ENCODE measurements at regions not wholly inside any gene's neighbourhood (a gene's known extent, or its start where the extent isn't known, plus 50 kb on each side); places are given as distances from the start of the nearest gene placed in this dataset.

- H3K27ac ChIP-seq (ENCODE audit: low read length), result no peak overlapping the region
Measured at GRCh38 chr11:95599959-95600586, 189.5 kb downstream of the FAM76B start.

GRCh38 chr11:95595973-95596489, 193.6 kb downstream of the FAM76B start:
- Histone ChIP-seq H3K27me3 (ENCODE audit: control insufficient read depth in 1 of 2, insufficient read depth in 2 of 2, low read length in 2 of 2) (no peaks in the 10 kb centered on the region), H3K4me3 (ENCODE audit: low read length in 2 of 2) (no peak overlapping the region), H3K36me3 (ENCODE audit: control insufficient read depth in 2 of 2, insufficient read depth in 2 of 2, low read length in 2 of 2) (no peaks in the 10 kb centered on the region), H3K4me1 (ENCODE audit: control insufficient read depth, insufficient read depth, low read length) (peaks cover 5% of the 10 kb centered on the region), H3K9ac (ENCODE audit: low read length in 2 of 2) (no peak overlapping the region), H3K27ac (ENCODE audit: low read length) (no peak overlapping the region), H3K9me3 (ENCODE audit: control insufficient read depth in 2 of 2, low read length in 2 of 2) (no peaks in the 10 kb centered on the region)

More at GRCh38 chr11:95599959-95600586, 189.5 kb downstream of the FAM76B start:
- no peaks in the 10 kb centered on the region for H3K27me3 ChIP-seq (ENCODE audit: control insufficient read depth in 1 of 2, insufficient read depth in 2 of 2, low read length in 2 of 2)
- H3K4me1 ChIP-seq (ENCODE audit: control insufficient read depth, insufficient read depth, low read length), result peaks cover 5% of the 10 kb centered on the region
- H3K9me3 ChIP-seq (ENCODE audit: control insufficient read depth in 2 of 2, low read length in 2 of 2), result no peaks in the 10 kb centered on the region
- H3K36me3 ChIP-seq (ENCODE audit: control insufficient read depth in 2 of 2, insufficient read depth in 2 of 2, low read length in 2 of 2), result no peaks in the 10 kb centered on the region
- no peak overlapping the region for H3K4me3 ChIP-seq (ENCODE audit: low read length in 2 of 2)
- no peak overlapping the region for H3K9ac ChIP-seq (ENCODE audit: low read length in 2 of 2)

GRCh38 chr11:95595541-95595940, 194.0 kb downstream of the FAM76B start:
- no peak overlapping the region for H3K27ac ChIP-seq (ENCODE audit: low read length)
- no peak overlapping the region for H3K9ac ChIP-seq (ENCODE audit: low read length in 2 of 2)
- H3K4me3 ChIP-seq (ENCODE audit: low read length in 2 of 2), result no peak overlapping the region
- no peaks in the 10 kb centered on the region for H3K9me3 ChIP-seq (ENCODE audit: control insufficient read depth in 2 of 2, low read length in 2 of 2)
- H3K27me3 ChIP-seq (ENCODE audit: control insufficient read depth in 1 of 2, insufficient read depth in 2 of 2, low read length in 2 of 2), result no peaks in the 10 kb centered on the region
- peaks cover 5% of the 10 kb centered on the region for H3K4me1 ChIP-seq (ENCODE audit: control insufficient read depth, insufficient read depth, low read length)
- no peaks in the 10 kb centered on the region for H3K36me3 ChIP-seq (ENCODE audit: control insufficient read depth in 2 of 2, insufficient read depth in 2 of 2, low read length in 2 of 2)

- Histone ChIP-seq H3K36me3 (ENCODE audit: control insufficient read depth in 2 of 2, insufficient read depth in 2 of 2, low read length in 2 of 2) (no peaks in the 10 kb centered on the region), H3K27me3 (ENCODE audit: control insufficient read depth in 1 of 2, insufficient read depth in 2 of 2, low read length in 2 of 2) (no peaks in the 10 kb centered on the region), H3K27ac (ENCODE audit: low read length) (no peak overlapping the region), H3K4me1 (ENCODE audit: control insufficient read depth, insufficient read depth, low read length) (peaks cover 5% of the 10 kb centered on the region), H3K4me3 (ENCODE audit: low read length in 2 of 2) (no peak overlapping the region), H3K9ac (ENCODE audit: low read length in 2 of 2) (no peak overlapping the region), H3K9me3 (ENCODE audit: control insufficient read depth in 2 of 2, low read length in 2 of 2) (no peaks in the 10 kb centered on the region)
Measured at GRCh38 chr11:95593111-95593510, 196.5 kb downstream of the FAM76B start.

- Histone ChIP-seq H3K9me3 (ENCODE audit: control insufficient read depth in 2 of 2, low read length in 2 of 2) (no peaks in the 10 kb centered on the region), H3K9ac (ENCODE audit: low read length in 2 of 2) (no peak overlapping the region), H3K27me3 (ENCODE audit: control insufficient read depth in 1 of 2, insufficient read depth in 2 of 2, low read length in 2 of 2) (no peaks in the 10 kb centered on the region), H3K36me3 (ENCODE audit: control insufficient read depth in 2 of 2, insufficient read depth in 2 of 2, low read length in 2 of 2) (no peaks in the 10 kb centered on the region), H3K4me1 (ENCODE audit: control insufficient read depth, insufficient read depth, low read length) (peaks cover 5% of the 10 kb centered on the region), H3K27ac (ENCODE audit: low read length) (no peak overlapping the region), H3K4me3 (ENCODE audit: low read length in 2 of 2) (no peak overlapping the region)
Measured at GRCh38 chr11:95592471-95592870, 197.1 kb downstream of the FAM76B start.

- Histone ChIP-seq H3K4me1 (ENCODE audit: control insufficient read depth, insufficient read depth, low read length) (no peaks in the 10 kb centered on the region), H3K4me3 (ENCODE audit: low read length in 2 of 2) (no peak overlapping the region), H3K9me3 (ENCODE audit: control insufficient read depth in 2 of 2, low read length in 2 of 2) (no peaks in the 10 kb centered on the region), H3K36me3 (ENCODE audit: control insufficient read depth in 2 of 2, insufficient read depth in 2 of 2, low read length in 2 of 2) (no peaks in the 10 kb centered on the region), H3K27ac (ENCODE audit: low read length) (no peak overlapping the region), H3K27me3 (ENCODE audit: control insufficient read depth in 1 of 2, insufficient read depth in 2 of 2, low read length in 2 of 2) (no peaks in the 10 kb centered on the region), H3K9ac (ENCODE audit: low read length in 2 of 2) (no peak overlapping the region)
Measured at GRCh38 chr11:95589893-95590612, 199.5 kb downstream of the FAM76B start.

GRCh38 chr11:95588821-95589220, 200.8 kb downstream of the FAM76B start:
- Histone ChIP-seq H3K9me3 (ENCODE audit: control insufficient read depth in 2 of 2, low read length in 2 of 2) (no peaks in the 10 kb centered on the region), H3K27ac (ENCODE audit: low read length) (no peak overlapping the region), H3K36me3 (ENCODE audit: control insufficient read depth in 2 of 2, insufficient read depth in 2 of 2, low read length in 2 of 2) (no peaks in the 10 kb centered on the region), H3K4me1 (ENCODE audit: control insufficient read depth, insufficient read depth, low read length) (no peaks in the 10 kb centered on the region), H3K9ac (ENCODE audit: low read length in 2 of 2) (no peak overlapping the region), H3K27me3 (ENCODE audit: control insufficient read depth in 1 of 2, insufficient read depth in 2 of 2, low read length in 2 of 2) (no peaks in the 10 kb centered on the region), H3K4me3 (ENCODE audit: low read length in 2 of 2) (no peak overlapping the region)

- Histone ChIP-seq H3K36me3 (ENCODE audit: control insufficient read depth in 2 of 2, insufficient read depth in 2 of 2, low read length in 2 of 2) (no peaks in the 10 kb centered on the region), H3K27ac (ENCODE audit: low read length) (no peak overlapping the region), H3K27me3 (ENCODE audit: control insufficient read depth in 1 of 2, insufficient read depth in 2 of 2, low read length in 2 of 2) (no peaks in the 10 kb centered on the region), H3K4me3 (ENCODE audit: low read length in 2 of 2) (no peak overlapping the region), H3K9ac (ENCODE audit: low read length in 2 of 2) (no peak overlapping the region), H3K4me1 (ENCODE audit: control insufficient read depth, insufficient read depth, low read length) (no peaks in the 10 kb centered on the region), H3K9me3 (ENCODE audit: control insufficient read depth in 2 of 2, low read length in 2 of 2) (no peaks in the 10 kb centered on the region)
Measured at GRCh38 chr11:95586661-95587060, 202.9 kb downstream of the FAM76B start.

- H3K4me1 ChIP-seq (ENCODE audit: control insufficient read depth, insufficient read depth, low read length), result no peaks in the 10 kb centered on the region
- no peak overlapping the region for H3K9ac ChIP-seq (ENCODE audit: low read length in 2 of 2)
- H3K27ac ChIP-seq (ENCODE audit: low read length), result no peak overlapping the region
- H3K36me3 ChIP-seq (ENCODE audit: control insufficient read depth in 2 of 2, insufficient read depth in 2 of 2, low read length in 2 of 2), result no peaks in the 10 kb centered on the region
- no peaks in the 10 kb centered on the region for H3K27me3 ChIP-seq (ENCODE audit: control insufficient read depth in 1 of 2, insufficient read depth in 2 of 2, low read length in 2 of 2)
- H3K9me3 ChIP-seq (ENCODE audit: control insufficient read depth in 2 of 2, low read length in 2 of 2), result no peaks in the 10 kb centered on the region
- no peak overlapping the region for H3K4me3 ChIP-seq (ENCODE audit: low read length in 2 of 2)
Measured at GRCh38 chr11:95586155-95586554, 203.4 kb downstream of the FAM76B start.

GRCh38 chr11:95585752-95586077, 203.9 kb downstream of the FAM76B start:
- no peaks in the 10 kb centered on the region for H3K9me3 ChIP-seq (ENCODE audit: control insufficient read depth in 2 of 2, low read length in 2 of 2)
- H3K4me1 ChIP-seq (ENCODE audit: control insufficient read depth, insufficient read depth, low read length), result no peaks in the 10 kb centered on the region
- H3K9ac ChIP-seq (ENCODE audit: low read length in 2 of 2), result no peak overlapping the region
- H3K4me3 ChIP-seq (ENCODE audit: low read length in 2 of 2), result no peak overlapping the region
- no peaks in the 10 kb centered on the region for H3K27me3 ChIP-seq (ENCODE audit: control insufficient read depth in 1 of 2, insufficient read depth in 2 of 2, low read length in 2 of 2)
- no peak overlapping the region for H3K27ac ChIP-seq (ENCODE audit: low read length)
- H3K36me3 ChIP-seq (ENCODE audit: control insufficient read depth in 2 of 2, insufficient read depth in 2 of 2, low read length in 2 of 2), result no peaks in the 10 kb centered on the region

- Histone ChIP-seq H3K36me3 (ENCODE audit: control insufficient read depth in 2 of 2, insufficient read depth in 2 of 2, low read length in 2 of 2) (no peaks in the 10 kb centered on the region), H3K9me3 (ENCODE audit: control insufficient read depth in 2 of 2, low read length in 2 of 2) (no peaks in the 10 kb centered on the region)
Measured at GRCh38 chr11:95585069-95585751, 204.4 kb downstream of the FAM76B start.

More at GRCh38 chr11:95585069-95585751, 204.4 kb downstream of the FAM76B start:
- Histone ChIP-seq H3K4me1 (ENCODE audit: control insufficient read depth, insufficient read depth, low read length) (no peaks in the 10 kb centered on the region), H3K4me3 (ENCODE audit: low read length in 2 of 2) (no peak overlapping the region), H3K9ac (ENCODE audit: low read length in 2 of 2) (no peak overlapping the region), H3K27me3 (ENCODE audit: control insufficient read depth in 1 of 2, insufficient read depth in 2 of 2, low read length in 2 of 2) (no peaks in the 10 kb centered on the region), H3K27ac (ENCODE audit: low read length) (no peak overlapping the region)
